Suppressor macrophage treated with lipopolysaccharide for 1 hour (primary cell): ENCODE measurements at regions not wholly inside any gene's neighbourhood (a gene's known extent, or its start where the extent isn't known, plus 50 kb on each side); places are given as distances from the start of the nearest gene placed in this dataset.
"Not testable (repeated sequence)": the region's sequence is repeated elsewhere in the genome, so short reads cannot be mapped to it uniquely, and the experiment has no call there.

Source experiments
- DNase-seq, 3 donors: peaks; one replicate each; pipeline ENCODE4 v3.0.0-alpha.2; 2020 to 2022

GRCh38 chr13:42373048-42373812 is 101.3 kb downstream of the AKAP11 start:
- DNase-seq = no peak

DNA sequence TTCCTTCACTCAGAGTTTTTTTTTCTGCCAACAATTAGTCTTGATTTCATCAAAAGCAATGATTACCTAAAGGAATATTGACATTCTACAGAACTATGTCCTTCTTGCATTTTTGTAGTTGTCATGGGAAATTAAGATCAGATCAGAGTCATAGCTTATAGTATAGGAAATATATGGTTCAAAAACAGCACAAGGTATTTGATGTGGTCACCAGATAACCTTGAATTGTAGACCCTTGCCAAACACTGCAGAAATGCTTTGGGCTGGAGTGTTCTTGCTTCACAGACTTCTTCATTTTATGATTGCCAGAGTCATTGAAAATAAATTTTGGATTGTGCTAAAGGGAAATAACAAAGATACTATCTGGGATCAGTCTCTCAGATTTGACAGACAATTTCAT is 103.7 kb downstream of the AKAP11 start:
- DNase-seq = no peak

- peak; percentile 42 to 64 (median 54) for DNase-seq
Observed at GRCh38 chr13:42377640-42378382, 105.9 kb downstream of the AKAP11 start.

DNA sequence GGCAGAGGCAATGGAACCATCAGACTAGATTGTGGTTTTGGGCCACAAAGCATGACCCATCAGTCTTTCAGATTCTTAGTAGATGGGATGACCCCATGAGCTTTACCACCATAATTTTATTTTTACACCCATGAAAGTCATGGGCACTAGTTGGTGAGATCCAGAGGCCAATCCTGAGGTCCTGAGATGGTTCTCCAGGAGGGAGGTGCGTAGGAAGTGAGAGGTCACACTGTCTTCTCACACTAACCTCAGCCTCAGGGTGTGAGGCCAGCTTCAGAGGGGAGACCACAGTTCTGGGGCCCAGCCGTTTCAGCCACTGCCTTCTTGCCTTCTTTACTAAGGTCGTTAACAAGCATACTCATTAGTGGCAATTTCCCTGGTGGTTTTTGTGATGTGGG is 106.4 kb downstream of the AKAP11 start:
- no peak for DNase-seq

DNA sequence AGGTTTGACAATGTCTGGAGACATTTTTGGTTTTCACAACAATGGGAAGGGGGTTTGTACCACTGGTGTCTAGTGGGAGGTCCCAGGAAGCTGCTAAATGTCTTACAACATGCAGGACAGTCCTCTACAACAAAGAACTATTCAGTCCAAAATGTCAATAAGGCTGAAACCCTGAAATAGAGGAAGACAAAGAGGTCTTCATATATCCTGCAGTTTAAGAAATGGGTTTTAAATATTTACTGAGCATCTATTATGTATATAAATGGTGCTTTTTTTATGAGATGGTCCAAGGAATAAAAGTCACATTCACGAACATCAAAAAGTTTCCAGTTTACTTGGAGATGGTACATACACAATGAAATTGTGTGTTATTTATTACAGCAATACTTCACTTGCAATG is 107.3 kb downstream of the AKAP11 start:
- no peak for DNase-seq

DNA sequence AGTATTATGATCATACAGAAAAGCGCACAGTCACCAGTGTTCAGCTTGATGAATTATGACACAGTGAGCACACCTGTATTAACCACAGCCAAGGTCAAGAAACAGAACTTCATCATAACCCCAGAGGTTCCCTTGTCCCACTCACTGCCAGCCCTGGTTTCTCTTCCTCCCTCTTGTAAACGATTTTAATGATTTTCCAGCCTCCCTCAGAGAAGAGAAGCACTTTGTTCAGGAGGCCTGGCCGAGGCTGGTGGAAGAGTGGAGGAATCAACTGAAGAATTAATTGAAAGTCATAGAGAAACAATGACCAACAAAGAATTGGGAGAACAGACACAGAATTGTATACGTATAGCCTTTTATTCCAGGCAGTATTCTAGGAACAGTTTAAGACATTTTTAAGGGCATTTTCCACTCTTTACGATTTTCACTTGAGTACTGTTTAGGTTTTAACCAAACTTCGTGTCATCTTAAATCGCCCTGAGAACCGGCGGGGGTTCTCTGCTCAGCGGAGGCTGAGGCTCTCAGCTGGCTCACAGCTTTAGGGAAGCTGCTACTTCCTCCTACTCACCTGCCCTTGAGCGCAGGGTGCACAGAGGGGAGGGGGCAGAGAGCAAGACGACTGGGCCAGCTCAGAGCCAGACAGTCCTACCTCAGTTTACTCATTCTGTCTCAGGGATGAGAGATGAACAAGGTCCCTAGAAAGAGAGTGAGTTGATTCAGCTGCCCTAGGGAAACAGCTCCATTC is 108.6 kb downstream of the AKAP11 start:
- no peak for DNase-seq

DNA sequence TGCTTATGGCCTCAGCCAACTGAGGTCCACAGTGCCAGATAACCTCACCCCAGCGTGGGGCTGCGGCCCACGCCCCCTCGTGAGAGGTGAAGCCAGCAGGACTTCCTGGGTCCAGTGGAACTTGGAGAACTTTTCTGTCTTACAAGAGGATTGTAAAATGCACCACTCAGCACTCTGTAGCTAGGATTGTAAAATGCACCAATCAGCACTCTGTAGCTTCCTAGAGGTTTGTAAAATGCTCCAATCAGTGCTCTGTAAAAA is 109.1 kb downstream of the AKAP11 start:
- no peak for DNase-seq

DNA sequence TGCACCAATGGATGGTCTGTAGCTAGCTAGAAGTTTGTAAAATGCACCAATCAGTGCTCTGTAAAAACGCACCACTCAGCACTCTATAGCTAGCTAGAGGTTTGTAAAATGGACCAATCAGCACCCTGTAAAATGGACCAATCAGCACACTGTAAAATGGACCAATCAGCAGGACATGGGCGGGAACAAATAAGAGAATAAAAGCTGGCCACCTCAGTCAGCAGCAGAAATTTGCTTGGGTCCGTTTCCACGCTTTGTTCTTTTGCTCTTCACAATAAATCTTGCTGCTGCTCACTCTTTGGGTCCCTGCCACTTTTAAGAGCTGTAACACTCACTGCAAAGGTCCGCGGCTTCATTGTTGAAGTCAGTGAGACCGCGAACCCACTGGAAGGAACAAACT is 109.5 kb downstream of the AKAP11 start:
- not testable (repeated sequence) for DNase-seq

DNA sequence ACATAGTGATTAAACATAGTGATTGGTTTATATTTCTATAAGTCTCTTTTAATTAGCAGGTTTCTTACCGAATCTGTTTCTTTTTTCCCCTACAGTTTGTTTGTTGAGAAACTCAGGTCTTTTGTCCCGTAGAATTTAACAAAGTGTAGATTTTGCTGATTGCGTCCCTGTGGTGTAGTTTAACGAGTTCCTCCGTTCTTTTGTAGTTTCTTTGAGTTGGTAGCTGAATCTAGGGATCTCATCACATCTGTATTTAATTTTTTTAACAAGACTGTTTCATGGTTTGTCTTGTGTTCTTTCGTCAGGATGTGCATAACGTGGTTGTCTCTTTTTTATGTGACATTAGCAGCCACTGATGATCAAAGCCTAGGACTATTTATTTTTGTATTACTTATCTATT is 111.1 kb downstream of the AKAP11 start:
- DNase-seq = no peak

DNA sequence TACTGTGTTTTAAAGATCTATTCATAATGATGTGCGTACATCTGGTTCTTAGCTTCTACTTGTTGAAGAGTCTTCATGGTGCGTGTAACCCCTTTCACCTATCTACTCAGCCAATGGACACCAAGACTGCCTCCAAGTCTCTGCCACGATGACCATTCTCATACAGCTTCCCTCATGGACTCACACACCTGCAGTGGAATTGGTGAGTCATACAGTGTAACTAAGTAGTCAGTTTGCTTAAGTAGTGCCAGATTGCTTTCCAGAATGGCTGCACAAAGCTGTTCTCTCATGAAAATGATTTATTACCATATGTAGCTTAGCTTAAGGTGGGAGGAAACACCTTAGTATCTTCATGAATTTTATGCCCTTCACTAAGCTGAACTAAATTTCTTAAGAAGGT is 112.3 kb downstream of the AKAP11 start:
- no peak for DNase-seq

DNA sequence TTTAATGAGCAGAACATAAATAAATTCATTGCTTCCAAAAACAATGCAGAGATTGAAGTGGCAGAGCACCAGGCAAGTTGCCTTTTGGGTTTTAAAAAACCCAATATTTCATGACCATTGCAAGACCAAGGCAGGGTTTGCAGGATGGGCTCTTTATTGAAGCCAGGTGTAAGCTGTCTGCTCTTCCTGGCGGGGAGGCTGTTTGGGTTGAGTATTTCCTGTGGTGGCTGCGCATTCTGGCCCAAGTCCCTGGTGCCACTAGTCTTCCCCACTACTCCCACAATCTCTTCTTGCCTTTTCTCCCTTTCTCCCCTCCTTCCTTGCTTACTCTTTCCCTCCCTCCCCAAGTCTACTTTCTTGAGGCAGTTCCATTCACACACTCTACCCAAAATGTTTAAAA is 116.4 kb downstream of the AKAP11 start:
- DNase-seq = no peak

DNA sequence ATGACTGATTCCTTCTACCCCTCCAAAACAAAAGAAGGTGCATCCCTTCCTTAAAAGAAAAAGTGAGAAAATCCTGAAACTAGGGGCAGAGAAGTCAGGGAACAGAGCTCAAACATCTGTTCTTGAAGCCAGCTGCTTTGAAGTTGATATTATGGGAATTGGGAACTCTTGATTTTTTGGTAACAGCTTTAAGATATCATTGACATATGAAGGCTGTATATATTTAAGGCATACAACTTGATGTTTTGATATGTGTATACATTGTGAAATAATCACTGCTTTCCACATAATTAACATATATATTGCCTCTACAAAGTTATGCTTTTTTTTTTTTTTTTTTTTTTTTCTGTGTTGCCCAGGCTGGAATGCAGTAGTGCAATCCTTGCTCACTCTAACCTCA is 117.1 kb downstream of the AKAP11 start:
- no peak for DNase-seq

DNA sequence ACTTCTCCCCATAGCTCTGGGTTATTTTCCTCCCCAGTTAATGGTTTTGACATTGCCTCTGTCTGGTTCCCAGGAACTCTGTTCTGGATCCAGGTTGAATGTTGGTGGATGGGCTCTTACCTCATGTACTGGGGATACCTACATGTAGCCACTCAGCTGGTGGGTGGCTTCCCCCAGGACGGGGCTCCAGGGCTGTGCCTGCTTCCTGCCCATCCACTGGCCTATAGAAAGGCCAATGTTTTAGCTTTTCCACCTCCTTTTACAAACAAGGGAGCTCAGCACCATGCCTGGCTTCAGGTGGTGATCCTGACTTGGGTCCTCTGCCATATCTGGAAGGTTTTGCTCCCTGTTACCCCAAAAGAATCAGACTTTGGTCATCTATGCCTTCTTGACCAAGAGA is 120.2 kb downstream of the AKAP11 start:
- DNase-seq = no peak

DNA sequence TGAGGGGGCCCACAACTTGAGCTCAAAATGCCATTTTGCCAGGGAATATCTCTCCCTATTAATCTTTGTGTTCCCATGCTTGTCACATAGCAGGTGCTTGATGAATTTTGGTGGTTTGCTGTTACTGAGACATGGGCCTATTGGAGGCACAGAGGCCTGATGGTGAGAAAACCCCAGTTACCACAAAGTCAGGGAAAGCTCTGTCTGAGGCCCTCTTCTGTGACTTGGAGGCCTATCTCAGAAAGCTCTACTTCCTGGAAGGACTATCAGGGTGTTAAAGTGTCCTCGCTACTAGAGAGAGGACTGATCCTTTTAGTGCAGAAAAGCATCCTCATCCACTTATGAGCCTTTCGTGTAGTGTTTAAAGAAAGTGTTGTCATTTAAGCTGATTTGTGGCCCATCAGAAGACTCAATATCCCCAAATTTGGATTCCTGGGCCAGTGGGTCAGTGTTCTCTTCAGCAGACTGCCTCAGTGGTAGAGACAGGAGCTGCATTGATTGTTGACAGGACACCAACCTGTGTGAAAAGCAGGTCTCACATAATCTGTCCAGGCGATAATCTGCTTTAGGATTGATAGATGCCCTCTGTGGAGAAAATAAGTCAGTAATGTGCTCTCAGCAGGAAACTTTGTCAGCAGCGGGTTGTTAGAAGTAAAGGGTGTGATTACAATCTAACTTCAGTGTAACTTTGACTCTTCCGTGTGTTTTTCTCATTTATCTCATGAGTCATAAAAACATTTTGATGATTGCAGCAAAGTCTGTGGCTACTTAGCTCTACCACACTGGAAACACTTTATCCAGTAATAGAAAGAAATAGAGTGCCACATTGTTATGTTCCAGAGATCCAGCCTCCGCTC is 121.0 kb downstream of the AKAP11 start:
- DNase-seq = no peak

GRCh38 chr13:42393573-42394360 is 121.8 kb downstream of the AKAP11 start:
- no peak for DNase-seq

DNA sequence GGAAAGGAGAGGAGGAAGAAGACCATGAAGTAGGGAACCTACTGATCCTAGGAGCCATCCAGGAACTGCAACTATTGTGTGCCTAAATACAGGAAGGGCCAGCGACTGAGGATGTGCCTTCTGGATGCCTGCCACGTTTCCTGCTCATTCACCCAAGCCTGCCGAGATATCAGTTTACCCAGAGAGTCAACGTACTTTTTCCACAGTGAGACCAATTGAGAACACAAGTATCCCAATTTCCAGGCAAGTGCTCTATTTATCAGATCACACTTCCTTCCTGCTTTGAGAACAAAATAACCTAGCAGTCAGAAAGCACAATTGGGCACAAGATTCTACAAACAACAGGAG is 122.4 kb downstream of the AKAP11 start:
- DNase-seq = no peak

GRCh38 chr13:42394711-42395085 is 122.7 kb downstream of the AKAP11 start:
- no peak for DNase-seq

DNA sequence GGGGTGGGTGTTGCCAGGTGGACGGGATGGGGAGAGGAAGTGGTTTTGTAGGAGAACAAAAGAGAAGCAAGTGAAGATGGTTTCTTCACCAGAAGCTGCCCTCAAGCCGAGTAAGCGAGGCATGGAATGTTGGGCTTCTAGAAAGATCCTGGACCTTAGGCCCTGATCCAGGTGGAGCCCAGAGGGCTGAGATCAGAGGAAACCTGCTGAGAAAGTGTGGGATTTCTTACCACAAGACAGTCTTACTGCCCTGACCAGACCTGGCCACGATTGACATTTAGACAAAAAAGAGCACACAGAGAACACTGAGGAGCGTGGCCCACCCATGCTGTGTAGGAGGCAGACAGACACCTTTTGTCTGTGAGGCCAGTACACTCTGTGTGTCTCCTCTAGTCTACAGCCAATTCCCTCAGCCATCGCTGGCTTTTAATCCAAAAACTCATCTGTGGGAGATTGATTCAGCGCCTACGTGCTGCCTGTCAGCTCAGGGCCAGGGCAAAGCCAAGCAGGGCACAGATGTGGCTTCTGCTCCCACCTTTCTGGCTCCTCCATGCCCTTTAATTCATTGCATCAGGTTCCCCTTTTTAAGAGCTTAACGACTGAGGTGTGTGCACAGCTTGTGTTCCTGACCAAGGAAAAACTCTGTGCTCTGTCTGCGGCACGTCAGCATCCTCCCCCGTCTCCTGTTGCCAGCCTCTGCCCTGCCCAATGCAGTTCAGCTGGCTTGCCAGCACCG is 123.3 kb downstream of the AKAP11 start:
- DNase-seq = no peak

DNA sequence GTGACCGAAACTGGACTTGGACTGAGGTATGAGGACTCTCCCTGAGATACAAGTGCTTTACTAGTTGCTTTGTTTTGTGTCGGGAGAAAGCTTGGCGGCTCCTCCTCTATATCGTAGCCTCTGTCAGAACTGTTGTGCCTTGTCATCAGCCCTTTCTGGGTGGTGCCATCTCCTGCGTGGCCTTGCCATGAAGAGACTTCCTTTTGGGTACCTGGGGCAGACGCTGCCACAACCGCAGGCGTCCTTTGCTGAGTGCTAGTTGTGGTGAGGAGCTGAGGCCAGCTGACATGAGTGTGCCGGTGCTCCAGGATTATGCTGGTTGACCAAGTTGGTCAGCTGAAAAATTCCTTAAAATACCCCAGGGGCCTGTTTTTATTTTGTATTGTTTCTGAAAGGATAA is 124.5 kb downstream of the AKAP11 start:
- no peak for DNase-seq

DNA sequence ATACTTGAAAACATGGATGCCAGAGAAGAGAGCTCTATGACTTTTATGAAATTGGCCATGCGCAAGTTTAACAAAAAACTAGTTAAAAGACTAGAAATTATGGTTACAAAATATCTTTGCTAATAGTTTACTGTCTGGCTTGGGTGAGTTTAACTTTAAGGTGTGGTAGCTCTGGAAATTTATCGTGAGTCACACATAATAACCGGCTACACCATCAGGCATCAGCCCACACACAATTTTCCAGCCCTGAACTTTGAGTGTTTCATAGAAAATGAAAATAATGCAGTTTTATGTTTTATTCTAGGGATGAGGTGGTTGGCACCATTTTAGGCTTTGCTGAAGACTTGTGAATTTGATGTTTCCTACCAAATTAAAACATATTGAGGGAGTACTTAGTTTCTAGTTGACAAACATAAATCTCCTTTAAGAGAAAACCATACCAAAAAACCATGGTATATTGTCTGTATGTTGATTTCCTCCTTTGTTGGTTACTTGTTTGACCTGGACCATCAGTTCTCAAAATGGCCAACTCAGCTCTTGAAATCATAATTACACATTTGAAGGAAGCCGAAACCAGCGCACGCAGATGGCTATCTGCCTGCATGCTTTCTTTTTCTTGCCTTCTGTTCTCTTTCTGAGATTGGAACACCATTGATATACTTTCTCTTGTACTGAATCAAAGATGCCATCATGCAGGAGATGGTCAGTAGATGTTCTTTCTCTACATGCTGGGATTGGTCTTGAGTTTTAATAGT is 125.1 kb downstream of the AKAP11 start:
- DNase-seq = no peak

- DNase-seq = no peak
Observed at GRCh38 chr13:42398533-42398932, 126.6 kb downstream of the AKAP11 start.
